GM18870 (cell line): ENCODE measurements at regions not wholly inside any gene's neighbourhood (a gene's known extent, or its start where the extent isn't known, plus 50 kb on each side); places are given as distances from the start of the nearest gene placed in this dataset.
A peak's percentile ranks its signal among the peaks of the same experiment; 100 is the strongest.
"Not testable (repeated sequence)": the region's sequence is repeated elsewhere in the genome, so short reads cannot be mapped to it uniquely, and the experiment has no call there.

Source experiments
- ATAC-seq: cut with Tn5 transposase; IDR thresholded peaks from one replicate; pipeline ENCODE4 v1.9.1; 2021; ENCODE audit warnings: moderate library complexity; ENCODE audit not compliant: unreplicated experiment

GRCh38 chr1:178572604-178573003, 59.7 kb downstream of the TEX35 start:
- no peak for ATAC-seq

- peak; percentile 71 for ATAC-seq
Measured at GRCh38 chr1:178573330-178573729, 60.4 kb downstream of the TEX35 start.

GRCh38 chr1:178574345-178574744, 61.4 kb downstream of the TEX35 start:
- ATAC-seq: no peak

- ATAC-seq: no peak
Measured at GRCh38 chr1:178575611-178576361, 62.9 kb downstream of the TEX35 start.

GRCh38 chr1:178576841-178577240, 63.9 kb downstream of the TEX35 start:
- ATAC-seq: no peak

GRCh38 chr1:178577882-178578281, 65.0 kb downstream of the TEX35 start:
- no peak for ATAC-seq

GRCh38 chr1:178578541-178578940, 65.6 kb downstream of the TEX35 start:
- no peak for ATAC-seq

- no peak for ATAC-seq
Measured at GRCh38 chr1:178579095-178579494, 66.2 kb downstream of the TEX35 start.

- ATAC-seq: no peak
Measured at GRCh38 chr1:178579562-178579961, 66.7 kb downstream of the TEX35 start.

GRCh38 chr1:178580096-178580495, 67.2 kb downstream of the TEX35 start:
- no peak for ATAC-seq

GRCh38 chr1:178580876-178581275, 68.0 kb downstream of the TEX35 start:
- no peak for ATAC-seq

- ATAC-seq: peak; percentile 81
Measured at GRCh38 chr1:178581351-178582303, 68.7 kb downstream of the TEX35 start.

- no peak for ATAC-seq
Measured at GRCh38 chr1:178587096-178587495, 74.2 kb downstream of the TEX35 start.

- ATAC-seq: no peak
Measured at GRCh38 chr1:178587975-178588374, 75.1 kb downstream of the TEX35 start.

- ATAC-seq: not testable (repeated sequence)
Measured at GRCh38 chr1:178589042-178589441, 76.1 kb downstream of the TEX35 start.

GRCh38 chr1:178591811-178592210, 78.9 kb downstream of the TEX35 start:
- ATAC-seq: not testable (repeated sequence)

GRCh38 chr1:178593515-178593914, 80.6 kb downstream of the TEX35 start:
- ATAC-seq: no peak

- no peak for ATAC-seq
Measured at GRCh38 chr1:178594133-178594532, 81.2 kb downstream of the TEX35 start.

GRCh38 chr1:178595491-178595890, 82.6 kb downstream of the TEX35 start:
- ATAC-seq: no peak

GRCh38 chr1:178599087-178599486, 86.2 kb downstream of the TEX35 start:
- ATAC-seq: no peak

GRCh38 chr1:178599745-178600144, 86.8 kb downstream of the TEX35 start:
- ATAC-seq: peak; percentile 74

GRCh38 chr1:178603926-178604325, 91.0 kb downstream of the TEX35 start:
- no peak for ATAC-seq
